ENCODE measurements at regions not wholly inside any gene's neighbourhood (a gene's known extent, or its start where the extent isn't known, plus 50 kb on each side); places are given as distances from the start of the nearest gene placed in this dataset.

- TF ChIP-seq CTCF (IDR thresholded peaks at IDR 0.05; ENCODE audit: insufficient read depth, low read length) (no peak), REST (IDR thresholded peaks at IDR 0.05; ENCODE audit: insufficient replicate concordance, low read depth) (no peak), GABPA (IDR thresholded peaks at IDR 0.05; ENCODE audit: low read depth) (no peak), POLR2AphosphoS5 (IDR thresholded peaks at IDR 0.05; ENCODE audit: low read depth) (no peak)
Observed at GRCh38 chr5:87069974-87070608, 197.6 kb upstream of the RASA1 start.

Measured in HL-60 (cell line).